Kidney (tissue), 13 donors: ENCODE measurements at regions not wholly inside any gene's neighbourhood (a gene's known extent, or its start where the extent isn't known, plus 50 kb on each side); places are given as distances from the start of the nearest gene placed in this dataset.

Experiments used
- DNase-seq, 5 donors: peaks; one replicate each; pipeline ENCODE4 v3.0.0-alpha.2; 2013 to 2020
- FAIRE-seq: peaks from 2 replicates; lab custom pipeline; 2012; peaks lifted over from hg19 to GRCh38; lab: Jason Lieb, UNC
- H3K27ac ChIP-seq, 2 donors: one replicate each; pipeline ENCODE4 v1.7.0; 2013; ENCODE audit warnings: low read depth in 2 of 2, low read length in 2 of 2, inconsistent platforms in 1 of 2
- H3K27me3 ChIP-seq: one replicate; pipeline ENCODE4 v1.7.1; 2013; ENCODE audit warnings: low read length, inconsistent platforms; ENCODE audit not compliant: control insufficient read depth, insufficient read depth
- H3K36me3 ChIP-seq, 3 donors: one replicate each; pipeline versions ENCODE4 v1.7.0 to v1.7.1; 2013; ENCODE audit warnings: low read length in 3 of 3, control low read depth in 1 of 3, inconsistent platforms in 1 of 3; ENCODE audit not compliant: insufficient read depth in 3 of 3, control insufficient read depth in 2 of 3
- H3K4me1 ChIP-seq, 3 donors: one replicate each; pipeline versions ENCODE4 v1.7.0 to v1.7.1; 2013; ENCODE audit warnings: low read length in 3 of 3, inconsistent platforms in 1 of 3, low read depth in 1 of 3; ENCODE audit not compliant: control insufficient read depth in 2 of 3, insufficient read depth in 2 of 3
- H3K4me3 ChIP-seq, 3 donors: one replicate each; pipeline versions ENCODE4 v1.7.0 to v1.8.1; 2013; ENCODE audit warnings: low read length in 3 of 3, control low read depth in 1 of 3, inconsistent platforms in 1 of 3
- H3K9ac ChIP-seq, 3 donors: one replicate each; pipeline versions ENCODE4 v1.7.0 to v1.7.1; 2013; ENCODE audit warnings: low read length in 3 of 3, control low read depth in 1 of 3, inconsistent platforms in 1 of 3
- H3K9me3 ChIP-seq, 3 donors: one replicate each; pipeline versions ENCODE4 v1.7.0 to v1.7.1; 2013; ENCODE audit warnings: low read length in 3 of 3, control low read depth in 1 of 3, inconsistent platforms in 1 of 3; ENCODE audit not compliant: control insufficient read depth in 2 of 3, insufficient read depth in 1 of 3
- CTCF ChIP-seq: IDR thresholded peaks from 3 replicates; pipeline ENCODE4 v1.5.1; 2012; ENCODE audit warnings: mild to moderate bottlenecking, moderate library complexity, borderline replicate concordance; ENCODE audit not compliant: insufficient read depth; ENCODE audit errors: extremely low read depth
- intact Hi-C: fragments of 100-400 bp; cut with DNase I; formaldehyde crosslinking; loops from one replicate; pipeline ENCODE4 v1.11.1; 2022
- donor health status: control.
- donor health status: control.
- donor health status: control.
- donor health status: control.
- donor health status: control.
- donor health status: DM: yes; HTN: yes; CAD: no.
- donor health status: Normal renal cell carcinoma (clear cell type).

DNA sequence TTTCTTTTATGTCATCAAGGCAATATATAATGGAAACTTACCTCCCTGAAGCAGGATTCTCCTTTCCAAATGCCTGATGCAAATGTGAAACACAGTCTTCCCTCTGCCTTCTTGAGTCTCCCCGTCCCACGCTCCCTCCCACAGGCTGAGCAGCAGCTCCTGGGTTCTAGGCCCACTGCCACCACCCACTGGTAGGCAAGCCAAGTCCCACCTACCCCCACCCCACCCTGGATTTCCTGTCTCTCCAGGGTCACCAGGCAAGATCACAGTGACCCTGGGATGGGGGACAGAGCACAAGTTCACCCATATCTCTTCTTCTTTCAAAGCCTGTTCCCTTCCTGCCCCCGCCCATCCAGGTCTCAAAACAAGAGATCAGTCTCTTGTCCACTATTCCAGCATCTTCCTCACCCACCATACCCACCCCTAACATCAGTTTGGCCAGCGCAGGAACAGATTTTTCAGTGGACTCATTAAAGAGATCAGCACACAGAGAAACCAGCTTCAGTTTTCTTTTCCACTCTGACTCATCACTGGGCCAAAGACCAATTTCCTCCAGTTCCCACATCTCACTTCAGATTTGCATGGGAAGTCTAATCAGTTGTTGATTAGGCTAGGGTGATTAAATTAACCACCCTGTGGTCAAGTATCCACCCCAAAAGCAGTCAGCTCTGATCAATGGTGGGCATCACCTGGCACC is 151.5 kb downstream of the ACTL7B start:
- H3K27ac ChIP-seq: no peak overlapping the region
- H3K9ac ChIP-seq: no peak overlapping the region
- H3K4me3 ChIP-seq: no peak overlapping the region
- no peaks in the 10 kb centered on the region for H3K4me1 ChIP-seq
- intact Hi-C loops: no loop called here
- no peaks in the 10 kb centered on the region for H3K27me3 ChIP-seq
- no peak for TF ChIP-seq CTCF
- FAIRE-seq (no peak), DNase-seq (no peak)
- H3K36me3 ChIP-seq: no peaks in the 10 kb centered on the region
- no peaks in the 10 kb centered on the region for H3K9me3 ChIP-seq

- intact Hi-C loops: no loop called here
- DNase-seq (peak in 3 of 5 donors; percentile 25 to 73 (median 40)), FAIRE-seq (no peak)
- Histone ChIP-seq H3K4me3 (no peak overlapping the region), H3K36me3 (no peaks in the 10 kb centered on the region), H3K4me1 (no peaks in the 10 kb centered on the region), H3K9me3 (no peaks in the 10 kb centered on the region), H3K27ac (no peak overlapping the region), H3K27me3 (no peaks in the 10 kb centered on the region), H3K9ac (no peak overlapping the region)
- no peak for TF ChIP-seq CTCF
Observed at GRCh38 chr9:108703429-108703828, 152.4 kb downstream of the ACTL7B start.

DNA sequence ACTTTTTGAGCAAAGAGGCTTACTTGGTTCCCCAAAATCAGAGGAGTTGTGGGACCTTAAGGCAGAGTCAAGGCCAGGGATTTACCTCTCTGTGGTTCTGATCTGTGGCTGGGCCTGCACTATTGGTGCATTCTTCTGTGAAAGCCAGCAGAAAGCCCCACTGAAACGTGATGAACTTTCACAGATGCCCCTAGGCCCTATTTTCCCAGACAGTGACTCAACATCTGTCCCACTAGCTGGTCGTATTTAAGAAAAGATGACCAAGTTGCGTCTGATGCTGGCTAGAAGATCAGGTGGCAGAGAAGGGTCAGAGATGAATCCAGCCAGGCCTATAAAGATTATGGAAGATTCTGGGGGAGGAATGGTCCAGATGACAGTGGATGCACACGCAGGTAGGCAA is 153.1 kb downstream of the ACTL7B start:
- no peaks in the 10 kb centered on the region for H3K27me3 ChIP-seq
- H3K27ac ChIP-seq: no peak overlapping the region
- intact Hi-C loops: no loop called here
- TF ChIP-seq CTCF: no peak
- no peaks in the 10 kb centered on the region for H3K36me3 ChIP-seq
- DNase-seq (no peak), FAIRE-seq (no peak)
- no peak overlapping the region for H3K9ac ChIP-seq
- no peaks in the 10 kb centered on the region for H3K9me3 ChIP-seq
- no peaks in the 10 kb centered on the region for H3K4me1 ChIP-seq
- H3K4me3 ChIP-seq: no peak overlapping the region

- no peak for FAIRE-seq
Observed at GRCh38 chr9:108698801-108699200, 157.0 kb downstream of the ACTL7B start.

More at GRCh38 chr9:108698801-108699200, 157.0 kb downstream of the ACTL7B start:
- TF ChIP-seq CTCF: no peak
- H3K4me1 ChIP-seq: no peaks in the 10 kb centered on the region
- H3K27ac ChIP-seq: no peak overlapping the region
- H3K36me3 ChIP-seq: no peaks in the 10 kb centered on the region
- H3K9me3 ChIP-seq: peaks cover 0 to 14% (median 0%) of the 10 kb centered on the region in 3 donors
- DNase-seq: no peak
- intact Hi-C loops: no loop called here
- H3K27me3 ChIP-seq: no peaks in the 10 kb centered on the region
- H3K4me3 ChIP-seq: no peak overlapping the region
- no peak overlapping the region for H3K9ac ChIP-seq
